ENCODE measurements at regions not wholly inside any gene's neighbourhood (a gene's known extent, or its start where the extent isn't known, plus 50 kb on each side); places are given as distances from the start of the nearest gene placed in this dataset.
"Not testable (repeated sequence)": the region's sequence is repeated elsewhere in the genome, so short reads cannot be mapped to it uniquely, and the experiment has no call there.

GRCh38 chr3:78344267-78344666 is 1304.4 kb downstream of the ROBO2 start:
- not testable (repeated sequence) for DNase-seq

DNA sequence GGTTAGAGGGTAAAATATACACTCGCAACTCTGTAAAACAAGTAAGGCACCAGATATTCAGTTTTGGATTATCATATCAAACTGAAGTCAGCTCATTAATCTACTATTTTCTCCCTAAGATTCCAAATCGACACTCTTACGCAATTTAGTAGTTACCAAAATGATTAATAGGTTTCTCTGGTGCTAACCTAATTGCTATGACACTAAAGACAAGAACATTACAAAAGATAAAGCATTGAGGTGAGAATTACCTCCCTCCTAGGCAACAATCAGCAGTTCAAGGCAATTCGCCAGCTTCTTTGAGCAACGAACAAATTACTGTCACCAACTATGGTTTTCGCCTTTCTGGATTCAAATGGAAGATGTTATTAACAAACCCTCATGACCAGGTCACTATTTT is 1305.0 kb downstream of the ROBO2 start:
- no peak for DNase-seq

- DNase-seq: no peak
These were observed 1307.3 kb downstream of the ROBO2 start for GRCh38 chr3:78347176-78347575.

GRCh38 chr3:78348664-78349063 is 1308.8 kb downstream of the ROBO2 start:
- DNase-seq: peak; percentile 49

DNA sequence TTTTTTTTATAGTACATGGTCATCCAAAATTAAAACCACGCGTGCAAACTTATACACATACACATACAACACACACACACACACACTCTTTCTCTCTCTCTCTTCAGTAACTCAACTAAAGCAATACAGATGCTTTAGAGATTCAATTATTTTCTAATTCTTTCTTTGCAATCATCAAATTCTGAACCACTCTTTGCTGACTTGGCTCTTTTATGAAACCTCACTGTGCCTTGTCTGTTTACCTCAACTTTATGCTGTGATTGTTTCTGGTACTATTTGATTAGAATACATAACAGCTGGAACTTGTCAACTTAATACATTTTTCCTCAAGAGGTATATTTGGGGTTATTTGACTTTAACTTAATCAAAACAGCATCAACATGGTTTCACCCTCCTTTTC is 1309.7 kb downstream of the ROBO2 start:
- no peak for DNase-seq

GRCh38 chr3:78351334-78351733 is 1311.4 kb downstream of the ROBO2 start:
- DNase-seq: no peak

GRCh38 chr3:78353231-78353630 is 1313.3 kb downstream of the ROBO2 start:
- no peak for DNase-seq

- no peak for DNase-seq
These were observed 1321.0 kb downstream of the ROBO2 start for GRCh38 chr3:78360849-78361248.

GRCh38 chr3:78368636-78369345 is 1328.9 kb downstream of the ROBO2 start:
- no peak for DNase-seq

DNA sequence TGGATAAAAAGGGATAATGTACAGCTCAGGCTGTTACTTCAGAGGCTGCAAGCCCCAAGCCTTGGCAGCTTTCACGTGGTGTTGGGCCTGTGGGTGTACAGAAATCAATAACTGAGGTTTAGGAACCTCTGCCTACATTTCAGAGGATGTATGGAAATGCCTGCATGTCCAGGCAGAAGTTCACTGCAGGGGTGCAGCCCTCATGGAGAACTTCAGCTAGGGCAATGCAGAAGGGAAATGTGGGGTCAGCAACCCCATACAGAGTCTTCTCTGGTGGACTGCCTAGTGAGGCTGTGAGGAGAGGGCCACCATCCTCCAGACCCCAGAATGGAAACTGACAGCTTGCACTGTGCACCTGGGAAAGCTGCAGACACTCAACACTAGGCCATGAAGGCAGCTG is 1350.3 kb downstream of the ROBO2 start:
- DNase-seq: no peak

DNA sequence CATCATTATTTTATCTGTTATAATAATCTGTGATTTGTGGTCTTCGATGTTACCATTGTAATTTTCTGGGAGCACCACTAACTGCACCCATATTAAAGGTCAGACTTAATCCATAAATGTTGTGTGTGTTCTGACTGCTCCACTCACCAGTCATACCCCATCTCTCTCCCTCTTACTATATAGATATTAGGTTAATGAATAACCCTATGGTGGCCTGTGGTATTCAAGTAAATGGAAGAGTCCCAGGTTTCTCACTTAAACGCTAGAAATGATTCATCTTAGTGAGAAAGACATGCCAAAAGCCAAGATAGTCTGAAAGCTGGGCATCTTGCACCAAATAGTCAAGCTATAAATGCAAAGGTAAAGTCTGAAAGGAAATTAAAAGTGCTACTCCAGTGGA is 1358.5 kb downstream of the ROBO2 start:
- DNase-seq: no peak

DNA sequence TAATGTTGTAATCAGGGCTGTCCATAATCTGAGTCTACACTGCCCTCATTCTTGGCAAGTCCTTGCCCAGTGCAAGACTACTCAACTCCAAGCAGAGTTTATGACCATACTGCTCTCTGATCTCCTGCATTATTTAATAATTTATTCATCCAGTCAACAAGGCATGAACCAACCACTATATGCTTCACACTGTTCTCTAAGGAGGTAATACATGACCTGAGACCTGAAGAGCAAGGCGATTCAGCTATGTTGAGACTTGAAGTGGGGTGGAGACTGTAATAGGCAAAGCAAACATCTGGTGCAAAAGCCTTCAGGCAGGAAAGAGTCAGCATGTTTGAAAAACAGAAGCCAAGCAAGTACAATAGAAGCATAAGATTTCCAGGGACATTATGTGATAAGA is 1362.8 kb downstream of the ROBO2 start:
- DNase-seq: no peak

DNA sequence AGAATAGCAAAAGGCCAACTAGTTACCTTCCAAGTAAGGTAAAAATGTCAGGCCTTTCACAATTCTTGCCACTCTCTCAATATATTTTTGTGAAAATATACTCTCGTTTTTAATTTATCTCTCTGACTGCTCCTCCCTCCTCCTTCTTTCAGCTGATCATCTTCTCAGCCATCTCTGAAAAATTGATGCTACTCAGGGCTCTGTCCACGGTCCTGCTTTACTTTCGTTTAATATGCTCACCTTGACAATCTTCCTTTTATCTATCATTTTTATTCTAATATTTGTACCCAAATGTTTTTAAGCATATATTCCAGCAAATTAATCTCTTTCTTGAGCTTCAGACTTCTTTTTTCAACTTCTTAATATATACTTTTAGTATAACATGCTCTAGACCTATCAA is 1362.1 kb downstream of the ROBO1 start:
- DNase-seq: no peak

DNA sequence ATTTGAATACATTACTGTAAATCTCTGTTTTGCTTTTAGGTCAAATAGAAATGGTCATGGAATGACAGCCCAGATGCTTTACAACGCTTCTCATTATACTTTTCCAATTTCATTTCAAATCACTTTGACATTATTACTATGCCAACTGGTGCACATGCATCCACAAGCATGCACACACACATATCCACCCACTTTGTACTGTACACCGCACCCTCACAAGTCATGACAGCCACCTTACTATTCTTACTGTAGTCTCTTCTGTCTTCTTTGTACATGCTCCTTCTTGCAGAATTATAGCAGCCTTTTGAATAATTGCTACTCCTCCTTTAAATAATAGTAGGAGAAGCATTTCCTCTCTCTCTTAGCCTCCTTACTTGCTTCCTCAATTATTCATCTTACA is 1361.4 kb downstream of the ROBO1 start:
- DNase-seq: no peak

GRCh38 chr3:78410077-78410476 is 1357.7 kb downstream of the ROBO1 start:
- no peak for DNase-seq

DNA sequence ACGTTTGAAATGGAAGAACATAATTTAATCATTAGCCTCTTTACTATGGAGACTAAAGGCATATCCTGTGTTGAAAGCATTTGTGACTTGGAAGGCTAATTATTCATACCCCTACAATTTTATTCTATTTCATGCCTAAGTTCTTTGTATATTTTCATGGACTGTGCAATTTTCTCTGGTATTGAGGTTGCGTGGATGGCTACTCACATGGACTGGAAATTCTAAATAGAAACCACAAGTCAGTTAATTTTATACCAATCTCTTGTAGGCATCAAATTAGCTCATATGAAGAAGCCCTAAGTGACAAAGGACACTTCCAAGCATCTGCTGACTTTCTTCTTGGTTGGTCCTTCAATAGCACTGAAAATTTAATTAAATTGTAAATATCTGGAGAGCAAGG is 1353.5 kb downstream of the ROBO1 start:
- no peak for DNase-seq

- DNase-seq: no peak
These were observed 1347.2 kb downstream of the ROBO1 start for GRCh38 chr3:78420611-78421010.

GRCh38 chr3:78421247-78421966 is 1346.4 kb downstream of the ROBO1 start:
- no peak for DNase-seq

- no peak for DNase-seq
These were observed 1343.1 kb downstream of the ROBO1 start for GRCh38 chr3:78424656-78425055.

DNA sequence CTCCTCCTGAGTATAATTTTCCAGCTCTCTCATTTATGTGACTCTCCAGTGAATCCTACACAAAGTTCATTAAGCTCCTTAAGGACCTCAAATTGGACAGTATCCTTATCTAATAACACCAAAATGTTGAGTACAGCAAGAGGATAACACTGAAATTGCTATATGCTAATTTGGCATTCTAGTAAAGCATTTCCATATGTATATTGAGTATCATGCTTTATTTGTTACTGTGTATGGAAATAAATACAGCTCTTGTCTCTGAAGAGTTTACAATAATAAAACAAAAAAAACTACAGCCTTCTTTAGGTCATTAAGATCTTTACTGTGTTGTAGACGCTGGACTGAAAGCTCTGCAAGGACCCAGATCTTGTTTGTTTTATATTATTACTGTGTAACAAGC is 1341.3 kb downstream of the ROBO1 start:
- DNase-seq: no peak

DNA sequence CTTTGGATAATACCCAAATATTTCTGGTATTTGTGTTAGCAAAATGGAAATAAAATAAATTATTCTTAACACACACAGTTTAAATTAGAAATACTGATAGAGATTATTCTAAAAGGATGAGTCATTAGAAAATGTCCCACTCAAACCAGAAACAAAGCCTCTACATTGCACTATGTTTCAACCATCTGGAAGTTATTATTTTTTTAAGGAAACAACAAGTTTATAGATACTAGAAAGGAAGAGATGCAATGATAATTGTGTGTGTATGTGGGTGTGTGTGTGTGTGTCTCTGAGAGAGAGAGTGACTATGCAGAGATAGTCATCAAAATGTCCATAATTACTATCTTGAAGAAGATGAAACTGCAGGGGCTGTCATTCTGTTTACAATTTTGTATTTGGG is 1340.5 kb downstream of the ROBO1 start:
- DNase-seq: no peak

DNA sequence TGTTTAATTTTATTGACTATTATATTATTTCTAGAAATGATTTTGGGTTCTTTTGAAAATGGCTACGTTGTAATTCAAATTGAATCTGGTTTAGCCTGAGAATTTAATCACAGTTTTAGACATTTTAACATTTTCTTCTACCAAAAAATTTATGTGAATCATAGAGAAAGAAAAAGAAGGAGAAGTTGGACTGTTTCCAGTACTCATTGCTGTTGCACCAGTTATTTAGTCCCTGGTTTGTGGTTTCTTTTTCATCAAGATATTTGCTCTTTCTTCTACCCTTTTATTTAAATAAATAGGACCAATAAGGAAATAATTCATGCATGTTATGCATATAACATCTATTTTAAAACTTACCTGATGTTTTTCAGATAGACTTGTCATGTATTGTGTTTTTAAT is 1337.1 kb downstream of the ROBO1 start:
- no peak for DNase-seq

GRCh38 chr3:78434801-78435200 is 1333.0 kb downstream of the ROBO1 start:
- no peak for DNase-seq

GRCh38 chr3:78455166-78455565 is 1312.6 kb downstream of the ROBO1 start:
- DNase-seq: no peak

All from NCI-H524 treated with DMSO at 0.1 percent for 48 hours (cell line).